ENCODE measurements at regions not wholly inside any gene's neighbourhood (a gene's known extent, or its start where the extent isn't known, plus 50 kb on each side); places are given as distances from the start of the nearest gene placed in this dataset.

DNA sequence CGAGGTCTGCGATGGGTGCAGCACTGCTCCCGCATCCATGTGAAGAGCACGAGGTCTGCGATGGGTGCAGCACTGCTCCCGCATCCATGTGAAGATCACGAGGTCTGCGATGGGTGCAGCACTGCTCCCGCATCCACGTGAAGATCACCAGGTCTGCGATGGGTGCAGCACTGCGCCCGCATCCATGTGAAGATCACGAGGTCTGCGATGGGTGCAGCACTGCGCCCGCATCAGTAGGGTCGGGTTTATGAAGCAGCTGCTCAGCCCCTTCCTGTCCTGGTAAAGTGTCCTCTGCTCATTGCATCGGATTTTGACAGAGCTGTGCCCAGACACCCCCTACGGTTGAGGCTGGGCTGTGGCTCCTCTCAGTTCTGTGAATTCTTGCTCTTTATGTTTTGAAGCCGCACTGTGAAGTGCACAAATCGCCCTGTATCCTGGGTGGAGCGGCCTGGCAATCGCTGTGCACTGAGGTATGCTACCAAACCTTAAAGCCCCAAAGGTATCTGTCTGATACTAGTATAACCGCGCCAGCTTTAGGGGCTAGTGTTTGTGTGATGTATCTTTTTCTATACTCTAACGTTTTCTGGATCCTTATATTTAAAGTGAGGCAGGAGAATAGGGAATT lies 98.7 kb downstream of the CPZ start:
- no peaks in the 10 kb centered on the region for H3K36me3 ChIP-seq (ENCODE audit: control insufficient read depth in 5 of 5, insufficient read depth in 5 of 5, low read length in 5 of 5)
- H3K4me3 ChIP-seq (ENCODE audit: low read depth in 1 of 5, low read length in 5 of 5) = no peak overlapping the region
- no peak overlapping the region for H3K9ac ChIP-seq (ENCODE audit: low read length in 5 of 5)
- peaks cover 23 to 47% (median 31%) of the 10 kb centered on the region in 5 donors for H3K27me3 ChIP-seq (ENCODE audit: control insufficient read depth in 5 of 5, insufficient read depth in 4 of 5, low read length in 5 of 5)
- H3K4me1 ChIP-seq (ENCODE audit: control insufficient read depth in 5 of 5, insufficient read depth in 5 of 5, low read length in 5 of 5) = peaks cover 0 to 4% (median 0%) of the 10 kb centered on the region in 5 donors
- no peak overlapping the region for H3K27ac ChIP-seq (ENCODE audit: low read depth, low read length)
- H3K9me3 ChIP-seq (ENCODE audit: control insufficient read depth in 5 of 5, low read length in 5 of 5) = peaks cover 0 to 2% (median 0%) of the 10 kb centered on the region in 5 donors

DNA sequence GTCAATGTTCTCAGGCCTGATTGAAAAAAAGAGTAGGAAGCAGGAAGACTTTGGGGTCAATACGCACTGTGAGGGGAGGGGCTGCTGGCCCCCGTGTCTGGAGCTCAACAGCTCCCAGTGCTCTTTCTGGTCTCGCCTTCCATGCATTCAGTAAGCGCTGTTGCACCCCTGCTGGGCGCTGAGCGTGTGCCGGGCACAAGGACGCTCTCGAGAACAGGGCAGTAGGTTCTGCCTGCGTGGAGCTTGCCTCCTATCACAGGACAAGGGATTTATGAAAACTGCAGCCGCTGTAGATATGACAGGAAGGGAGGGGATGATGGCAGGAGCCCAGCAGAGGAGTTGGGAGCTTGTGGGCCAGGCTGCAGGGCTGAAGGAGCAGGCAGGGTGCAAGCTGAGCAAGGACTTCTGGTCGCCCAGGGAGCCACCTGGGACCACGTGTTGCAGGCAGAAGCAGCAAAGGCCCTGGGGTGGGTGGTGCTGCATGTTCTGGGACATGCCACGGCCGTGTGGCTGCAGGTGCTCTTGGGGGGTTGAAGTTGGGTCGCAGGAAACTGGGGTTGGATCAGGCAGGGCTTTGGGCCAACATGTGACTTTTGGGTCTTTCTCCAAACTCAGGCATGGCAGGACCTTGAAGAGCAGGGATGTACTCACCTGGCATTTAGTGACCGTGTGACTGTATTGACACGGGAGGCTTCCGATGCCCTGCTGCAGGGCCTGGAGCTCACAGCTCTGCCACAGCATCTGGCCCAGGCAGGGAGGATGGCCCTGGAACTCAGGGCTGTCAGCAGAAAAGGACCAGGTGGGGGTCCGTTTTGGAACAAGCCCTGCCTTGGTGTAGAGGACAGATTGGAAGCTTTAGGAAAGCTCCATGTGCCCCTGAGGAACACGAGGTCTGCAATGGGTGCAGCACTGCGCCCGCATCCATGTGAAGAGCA lies 97.9 kb downstream of the CPZ start:
- Histone ChIP-seq H3K9me3 (ENCODE audit: control insufficient read depth in 5 of 5, low read length in 5 of 5) (peaks cover 0 to 2% (median 0%) of the 10 kb centered on the region in 5 donors), H3K4me1 (ENCODE audit: control insufficient read depth in 5 of 5, insufficient read depth in 5 of 5, low read length in 5 of 5) (peaks cover 0 to 4% (median 0%) of the 10 kb centered on the region in 5 donors), H3K4me3 (ENCODE audit: low read depth in 1 of 5, low read length in 5 of 5) (no peak overlapping the region), H3K9ac (ENCODE audit: low read length in 5 of 5) (no peak overlapping the region), H3K27me3 (ENCODE audit: control insufficient read depth in 5 of 5, insufficient read depth in 4 of 5, low read length in 5 of 5) (peaks cover 17 to 50% (median 31%) of the 10 kb centered on the region in 5 donors), H3K27ac (ENCODE audit: low read depth, low read length) (no peak overlapping the region), H3K36me3 (ENCODE audit: control insufficient read depth in 5 of 5, insufficient read depth in 5 of 5, low read length in 5 of 5) (no peaks in the 10 kb centered on the region)

DNA sequence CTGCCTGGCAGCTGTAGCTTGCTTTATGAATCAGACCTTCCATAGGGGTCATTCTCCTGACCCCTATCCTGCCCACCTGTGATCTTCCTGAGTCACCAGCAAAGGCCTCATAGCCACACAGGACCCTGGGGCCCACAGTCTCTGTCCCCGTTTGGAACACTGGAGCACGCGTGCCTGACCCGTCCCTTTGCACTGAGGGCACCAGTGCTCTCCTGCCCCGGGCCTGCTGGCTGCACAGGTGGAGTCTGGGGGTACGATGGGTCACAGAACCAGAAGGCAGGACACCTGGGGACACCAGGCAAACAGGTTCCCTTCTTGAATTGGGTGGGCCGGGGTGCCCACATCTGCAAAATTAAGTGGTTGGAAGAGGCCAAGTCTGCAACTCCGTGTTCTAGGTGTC lies 97.2 kb downstream of the CPZ start:
- Histone ChIP-seq H3K9ac (ENCODE audit: low read length in 5 of 5) (no peak overlapping the region), H3K9me3 (ENCODE audit: control insufficient read depth in 5 of 5, low read length in 5 of 5) (peaks cover 0 to 2% (median 0%) of the 10 kb centered on the region in 5 donors), H3K27me3 (ENCODE audit: control insufficient read depth in 5 of 5, insufficient read depth in 4 of 5, low read length in 5 of 5) (peaks cover 19 to 44% (median 26%) of the 10 kb centered on the region in 5 donors), H3K36me3 (ENCODE audit: control insufficient read depth in 5 of 5, insufficient read depth in 5 of 5, low read length in 5 of 5) (no peaks in the 10 kb centered on the region), H3K27ac (ENCODE audit: low read depth, low read length) (no peak overlapping the region), H3K4me1 (ENCODE audit: control insufficient read depth in 5 of 5, insufficient read depth in 5 of 5, low read length in 5 of 5) (peaks cover 0 to 4% (median 0%) of the 10 kb centered on the region in 5 donors), H3K4me3 (ENCODE audit: low read depth in 1 of 5, low read length in 5 of 5) (no peak overlapping the region)

GRCh38 chr4:8688908-8689445 lies 96.4 kb downstream of the CPZ start:
- no peak overlapping the region for H3K27ac ChIP-seq (ENCODE audit: low read depth, low read length)
- peaks cover 0 to 2% (median 0%) of the 10 kb centered on the region in 5 donors for H3K9me3 ChIP-seq (ENCODE audit: control insufficient read depth in 5 of 5, low read length in 5 of 5)
- H3K27me3 ChIP-seq (ENCODE audit: control insufficient read depth in 5 of 5, insufficient read depth in 4 of 5, low read length in 5 of 5) = peaks cover 14 to 40% (median 25%) of the 10 kb centered on the region in 5 donors
- H3K4me3 ChIP-seq (ENCODE audit: low read depth in 1 of 5, low read length in 5 of 5) = no peak overlapping the region
- no peaks in the 10 kb centered on the region for H3K36me3 ChIP-seq (ENCODE audit: control insufficient read depth in 5 of 5, insufficient read depth in 5 of 5, low read length in 5 of 5)
- peaks cover 0 to 4% (median 0%) of the 10 kb centered on the region in 5 donors for H3K4me1 ChIP-seq (ENCODE audit: control insufficient read depth in 5 of 5, insufficient read depth in 5 of 5, low read length in 5 of 5)
- no peak overlapping the region for H3K9ac ChIP-seq (ENCODE audit: low read length in 5 of 5)

DNA sequence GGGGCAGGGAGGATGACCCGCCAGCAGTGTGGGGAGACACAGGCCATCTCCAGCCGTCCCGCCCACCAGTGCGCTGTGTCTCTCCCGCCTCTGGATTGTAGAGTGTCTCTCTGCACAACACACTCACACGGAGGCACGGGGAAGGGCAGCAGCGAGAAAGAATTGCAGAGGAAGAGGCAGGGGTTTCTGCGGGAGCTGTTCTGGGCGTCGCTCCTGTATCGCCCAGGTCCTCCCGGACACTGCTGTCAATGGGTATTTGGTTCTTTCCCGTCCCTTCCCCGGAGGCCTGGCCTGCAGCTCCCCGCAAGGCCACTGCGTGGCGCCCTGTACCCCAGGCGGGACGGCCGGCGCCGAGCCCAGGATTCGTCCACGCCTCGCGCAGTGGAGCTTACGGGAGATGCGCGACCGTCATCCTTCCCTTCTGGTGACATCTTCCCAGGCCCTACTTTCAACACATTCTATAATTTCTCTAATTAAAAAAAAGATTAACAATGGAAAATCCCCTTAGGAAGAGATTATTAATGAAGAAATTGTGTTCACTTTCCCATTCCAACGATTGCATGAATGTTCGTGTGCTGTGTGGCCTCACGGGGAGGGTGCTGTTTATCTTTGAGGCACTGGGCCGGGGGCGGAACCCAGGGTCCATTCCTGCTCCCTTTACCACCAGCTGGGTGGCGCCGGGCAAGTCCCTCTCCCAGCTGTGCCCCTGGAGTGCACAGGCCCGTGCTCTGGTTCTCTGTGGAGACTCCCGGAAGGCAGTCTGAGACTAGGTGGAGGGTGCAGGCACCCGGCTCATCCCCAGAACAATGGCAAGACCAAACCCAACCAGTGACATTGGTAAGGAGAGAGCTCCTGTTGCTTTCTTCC lies 95.7 kb downstream of the CPZ start:
- no peak overlapping the region for H3K4me3 ChIP-seq (ENCODE audit: low read depth in 1 of 5, low read length in 5 of 5)
- peaks cover 0 to 4% (median 0%) of the 10 kb centered on the region in 5 donors for H3K4me1 ChIP-seq (ENCODE audit: control insufficient read depth in 5 of 5, insufficient read depth in 5 of 5, low read length in 5 of 5)
- H3K9ac ChIP-seq (ENCODE audit: low read length in 5 of 5) = no peak overlapping the region
- no peaks in the 10 kb centered on the region for H3K36me3 ChIP-seq (ENCODE audit: control insufficient read depth in 5 of 5, insufficient read depth in 5 of 5, low read length in 5 of 5)
- H3K9me3 ChIP-seq (ENCODE audit: control insufficient read depth in 5 of 5, low read length in 5 of 5) = peaks cover 0 to 2% (median 0%) of the 10 kb centered on the region in 5 donors
- peaks cover 14 to 40% (median 25%) of the 10 kb centered on the region in 5 donors for H3K27me3 ChIP-seq (ENCODE audit: control insufficient read depth in 5 of 5, insufficient read depth in 4 of 5, low read length in 5 of 5)
- H3K27ac ChIP-seq (ENCODE audit: low read depth, low read length) = no peak overlapping the region

- H3K27ac ChIP-seq (ENCODE audit: low read depth, low read length) = no peak overlapping the region
- peaks cover 23 to 48% (median 32%) of the 10 kb centered on the region in 5 donors for H3K27me3 ChIP-seq (ENCODE audit: control insufficient read depth in 5 of 5, insufficient read depth in 4 of 5, low read length in 5 of 5)
- H3K9ac ChIP-seq (ENCODE audit: low read length in 5 of 5) = no peak overlapping the region
- H3K4me3 ChIP-seq (ENCODE audit: low read depth in 1 of 5, low read length in 5 of 5) = no peak overlapping the region
- H3K9me3 ChIP-seq (ENCODE audit: control insufficient read depth in 5 of 5, low read length in 5 of 5) = peaks cover 0 to 2% (median 0%) of the 10 kb centered on the region in 5 donors
- H3K36me3 ChIP-seq (ENCODE audit: control insufficient read depth in 5 of 5, insufficient read depth in 5 of 5, low read length in 5 of 5) = no peaks in the 10 kb centered on the region
- H3K4me1 ChIP-seq (ENCODE audit: control insufficient read depth in 5 of 5, insufficient read depth in 5 of 5, low read length in 5 of 5) = peaks cover 0 to 4% (median 0%) of the 10 kb centered on the region in 5 donors
Measured at GRCh38 chr4:8687083-8687482, 94.5 kb downstream of the CPZ start.

- H3K36me3 ChIP-seq (ENCODE audit: control insufficient read depth in 5 of 5, insufficient read depth in 5 of 5, low read length in 5 of 5) = no peaks in the 10 kb centered on the region
- no peak overlapping the region for H3K27ac ChIP-seq (ENCODE audit: low read depth, low read length)
- no peak overlapping the region for H3K4me3 ChIP-seq (ENCODE audit: low read depth in 1 of 5, low read length in 5 of 5)
- H3K9me3 ChIP-seq (ENCODE audit: control insufficient read depth in 5 of 5, low read length in 5 of 5) = no peaks in the 10 kb centered on the region
- no peak overlapping the region for H3K9ac ChIP-seq (ENCODE audit: low read length in 5 of 5)
- peaks cover 0 to 1% (median 0%) of the 10 kb centered on the region in 5 donors for H3K4me1 ChIP-seq (ENCODE audit: control insufficient read depth in 5 of 5, insufficient read depth in 5 of 5, low read length in 5 of 5)
- H3K27me3 ChIP-seq (ENCODE audit: control insufficient read depth in 5 of 5, insufficient read depth in 4 of 5, low read length in 5 of 5) = peaks cover 29 to 54% (median 39%) of the 10 kb centered on the region in 5 donors
Measured at GRCh38 chr4:8685831-8686230, 93.3 kb downstream of the CPZ start.

- Histone ChIP-seq H3K9me3 (ENCODE audit: control insufficient read depth in 5 of 5, low read length in 5 of 5) (no peaks in the 10 kb centered on the region), H3K4me3 (ENCODE audit: low read depth in 1 of 5, low read length in 5 of 5) (no peak overlapping the region), H3K27me3 (ENCODE audit: control insufficient read depth in 5 of 5, insufficient read depth in 4 of 5, low read length in 5 of 5) (peaks cover 23 to 44% (median 30%) of the 10 kb centered on the region in 5 donors), H3K9ac (ENCODE audit: low read length in 5 of 5) (no peak overlapping the region), H3K4me1 (ENCODE audit: control insufficient read depth in 5 of 5, insufficient read depth in 5 of 5, low read length in 5 of 5) (no peaks in the 10 kb centered on the region), H3K36me3 (ENCODE audit: control insufficient read depth in 5 of 5, insufficient read depth in 5 of 5, low read length in 5 of 5) (no peaks in the 10 kb centered on the region), H3K27ac (ENCODE audit: low read depth, low read length) (no peak overlapping the region)
Measured at GRCh38 chr4:8683462-8683861, 90.9 kb downstream of the CPZ start.

DNA sequence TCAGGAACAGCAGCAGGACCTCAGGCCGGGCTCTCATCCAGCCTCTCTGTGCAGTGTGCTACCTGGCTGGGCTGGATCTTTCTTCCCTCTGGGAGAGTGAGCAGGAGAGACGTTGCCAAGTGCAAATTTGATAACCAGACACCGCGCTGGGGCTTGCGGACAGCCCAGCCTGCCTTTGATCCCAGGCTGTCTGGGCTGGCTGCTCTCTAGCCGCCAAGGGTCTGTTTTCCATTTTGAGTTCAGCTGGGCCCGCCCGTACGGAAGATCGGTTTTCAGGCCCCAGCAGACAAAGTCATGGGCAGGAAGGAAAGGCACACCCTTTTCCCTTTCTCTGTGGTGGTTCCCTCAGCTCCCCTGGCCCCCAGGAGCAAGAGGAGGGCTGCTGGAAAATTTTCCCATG lies 90.2 kb downstream of the CPZ start:
- H3K4me3 ChIP-seq (ENCODE audit: low read depth in 1 of 5, low read length in 5 of 5) = no peak overlapping the region
- peaks cover 23 to 41% (median 25%) of the 10 kb centered on the region in 5 donors for H3K27me3 ChIP-seq (ENCODE audit: control insufficient read depth in 5 of 5, insufficient read depth in 4 of 5, low read length in 5 of 5)
- no peak overlapping the region for H3K9ac ChIP-seq (ENCODE audit: low read length in 5 of 5)
- no peaks in the 10 kb centered on the region for H3K4me1 ChIP-seq (ENCODE audit: control insufficient read depth in 5 of 5, insufficient read depth in 5 of 5, low read length in 5 of 5)
- peaks cover 0 to 5% (median 0%) of the 10 kb centered on the region in 5 donors for H3K9me3 ChIP-seq (ENCODE audit: control insufficient read depth in 5 of 5, low read length in 5 of 5)
- H3K36me3 ChIP-seq (ENCODE audit: control insufficient read depth in 5 of 5, insufficient read depth in 5 of 5, low read length in 5 of 5) = no peaks in the 10 kb centered on the region
- H3K27ac ChIP-seq (ENCODE audit: low read depth, low read length) = no peak overlapping the region
